GM06990 (cell line): ENCODE measurements at regions not wholly inside any gene's neighbourhood (a gene's known extent, or its start where the extent isn't known, plus 50 kb on each side); places are given as distances from the start of the nearest gene placed in this dataset.

Experiments
- DNase-seq: peaks from one replicate; pipeline ENCODE4 v3.0.0-alpha.2; 2011; ENCODE audit not compliant: insufficient read length; ENCODE audit errors: extremely low read depth
- H3K27me3 ChIP-seq: replicated peaks from 2 replicates; pipeline ENCODE4 v1.6.0; 2011; ENCODE audit warnings: low read length; ENCODE audit not compliant: control insufficient read depth, insufficient read depth
- H3K36me3 ChIP-seq: 2 replicates; pipeline ENCODE4 v1.5.1; 2011; ENCODE audit warnings: low read length; ENCODE audit not compliant: control insufficient read depth, insufficient read depth
- H3K4me3 ChIP-seq: replicated peaks from 2 replicates; pipeline ENCODE4 v1.5.1; 2011; ENCODE audit warnings: low read depth, mild to moderate bottlenecking, control low read depth, low read length
- CTCF ChIP-seq: IDR thresholded peaks from 2 replicates; pipeline ENCODE4 v1.5.1; 2011; ENCODE audit warnings: low read length, control low read depth, mild to moderate bottlenecking, inconsistent platforms; ENCODE audit not compliant: insufficient read depth, poor library complexity, severe bottlenecking

DNA sequence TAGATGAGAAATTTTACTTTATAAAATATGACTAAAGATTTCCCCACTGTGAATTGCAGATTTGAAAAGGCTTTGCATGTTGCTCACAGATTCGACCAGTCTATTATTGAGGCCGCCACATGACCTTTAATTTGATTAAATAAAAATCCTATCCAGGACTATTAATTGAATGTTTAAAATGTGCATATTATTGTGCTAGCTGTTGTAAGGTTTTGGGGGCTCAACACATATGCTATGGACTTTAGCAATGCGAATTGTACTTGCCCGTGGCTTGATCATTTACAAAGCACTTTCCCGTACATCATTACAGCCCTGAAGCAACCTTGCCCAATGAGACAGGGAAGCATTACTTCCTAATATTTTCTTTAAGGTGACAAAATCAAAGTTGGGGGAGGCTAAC lies 243.0 kb downstream of the ACTR3B start:
- Histone ChIP-seq H3K27me3 (no peaks in the 10 kb centered on the region), H3K36me3 (no peaks in the 10 kb centered on the region)

GRCh38 chr7:153004341-153004740 lies 244.8 kb downstream of the ACTR3B start:
- Histone ChIP-seq H3K36me3 (no peaks in the 10 kb centered on the region), H3K27me3 (no peaks in the 10 kb centered on the region), H3K4me3 (no peak overlapping the region)
- no peak for DNase-seq
- TF ChIP-seq CTCF: no peak

More for the DNA sequence above, 243.0 kb downstream of the ACTR3B start:
- no peak overlapping the region for H3K4me3 ChIP-seq
- no peak for TF ChIP-seq CTCF
- no peak for DNase-seq

- DNase-seq: no peak
- Histone ChIP-seq H3K4me3 (no peak overlapping the region), H3K27me3 (no peaks in the 10 kb centered on the region), H3K36me3 (no peaks in the 10 kb centered on the region)
- TF ChIP-seq CTCF: no peak
Observed at GRCh38 chr7:153005750-153006435, 246.3 kb downstream of the ACTR3B start.

DNA sequence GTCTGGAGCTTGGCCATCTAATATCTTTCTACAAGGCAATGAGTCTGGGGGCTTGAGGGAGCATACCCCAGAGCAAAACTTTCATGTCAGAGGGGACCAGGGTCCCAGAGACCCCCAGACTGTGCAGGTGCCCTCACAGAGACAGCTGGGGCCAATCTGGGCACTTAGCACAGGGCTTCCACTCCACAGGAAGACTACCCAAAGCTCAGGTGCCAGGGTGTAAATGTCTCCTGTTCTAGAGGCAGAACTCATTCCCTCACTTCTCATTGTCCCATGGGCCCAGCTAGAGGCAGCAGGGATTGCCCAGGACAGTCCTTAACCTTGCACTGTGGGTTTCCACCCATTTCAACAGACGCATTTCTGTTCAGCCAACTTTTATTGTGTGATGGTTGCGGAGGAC lies 246.9 kb downstream of the ACTR3B start:
- Histone ChIP-seq H3K4me3 (no peak overlapping the region), H3K27me3 (no peaks in the 10 kb centered on the region), H3K36me3 (no peaks in the 10 kb centered on the region)
- no peak for TF ChIP-seq CTCF
- no peak for DNase-seq

GRCh38 chr7:153006911-153007310 lies 247.4 kb downstream of the ACTR3B start:
- Histone ChIP-seq H3K4me3 (no peak overlapping the region), H3K36me3 (no peaks in the 10 kb centered on the region), H3K27me3 (no peaks in the 10 kb centered on the region)
- TF ChIP-seq CTCF: no peak
- DNase-seq: no peak

DNA sequence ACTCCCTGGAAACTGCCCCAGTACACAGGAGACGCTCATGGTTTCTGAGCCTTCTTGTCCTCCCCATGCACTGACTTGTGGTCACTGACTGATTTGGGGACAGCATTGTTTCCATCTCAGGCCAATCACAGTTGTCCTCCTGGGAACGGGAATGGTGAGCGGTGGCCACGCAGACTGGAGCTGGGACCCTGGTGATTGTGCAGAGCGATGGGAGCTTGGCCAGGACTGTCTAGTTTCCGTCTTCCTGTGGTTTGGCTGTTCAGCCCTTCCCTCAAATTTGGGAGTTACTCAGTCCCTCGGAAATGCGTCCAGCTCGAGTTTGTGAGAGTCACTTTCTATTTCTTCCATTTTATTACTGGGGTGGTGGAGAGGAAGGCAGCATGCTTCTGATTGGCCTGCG lies 250.9 kb downstream of the ACTR3B start:
- Histone ChIP-seq H3K27me3 (no peaks in the 10 kb centered on the region), H3K36me3 (no peaks in the 10 kb centered on the region), H3K4me3 (no peak overlapping the region)
- no peak for TF ChIP-seq CTCF
- DNase-seq: no peak
